ENCODE measurements at regions not wholly inside any gene's neighbourhood (a gene's known extent, or its start where the extent isn't known, plus 50 kb on each side); places are given as distances from the start of the nearest gene placed in this dataset.

GRCh38 chr17:37833237-37833859, 88.5 kb upstream of the HNF1B start:
- DNase-seq (ENCODE audit: low spot score in 2 of 2), result peak in 1 of 2 donors; percentile 60
- 86% methylated on average over 11 of the region's 11 CpGs for WGBS
- Histone ChIP-seq H3K4me1 (peaks cover 4% of the 10 kb centered on the region), H3K4me3 (no peak overlapping the region), H3K27ac (no peak overlapping the region), H3K36me3 (no peaks in the 10 kb centered on the region), H3K27me3 (peaks cover 21% of the 10 kb centered on the region), H3K9me3 (no peaks in the 10 kb centered on the region)
- TF ChIP-seq CTCF (IDR thresholded peaks at IDR 0.05) (no peak), POLR2AphosphoS5 (IDR thresholded peaks at IDR 0.05) (no peak), EP300 (IDR thresholded peaks at IDR 0.05) (no peak), POLR2A (IDR thresholded peaks at IDR 0.05) (no peak)

GRCh38 chr17:37831986-37832385, 87.1 kb upstream of the HNF1B start:
- H3K27ac ChIP-seq, result no peak overlapping the region
- TF ChIP-seq CTCF (IDR thresholded peaks at IDR 0.05) (no peak), POLR2A (IDR thresholded peaks at IDR 0.05) (no peak), EP300 (IDR thresholded peaks at IDR 0.05) (no peak), POLR2AphosphoS5 (IDR thresholded peaks at IDR 0.05) (no peak)
- no peaks in the 10 kb centered on the region for H3K36me3 ChIP-seq
- H3K4me3 ChIP-seq, result no peak overlapping the region
- H3K9me3 ChIP-seq, result no peaks in the 10 kb centered on the region
- H3K27me3 ChIP-seq, result peaks cover 14% of the 10 kb centered on the region
- DNase-seq (ENCODE audit: low spot score in 2 of 2), result peak in 1 of 2 donors; percentile 6
- peaks cover 8% of the 10 kb centered on the region for H3K4me1 ChIP-seq
- 84% methylated on average over 2 of the region's 2 CpGs for WGBS

- H3K4me3 ChIP-seq, result no peak overlapping the region
- no peak overlapping the region for H3K27ac ChIP-seq
- no peak for TF ChIP-seq POLR2A (IDR thresholded peaks at IDR 0.05)
- TF ChIP-seq CTCF (IDR thresholded peaks at IDR 0.05), result no peak
- no peak for TF ChIP-seq EP300 (IDR thresholded peaks at IDR 0.05)
- TF ChIP-seq POLR2AphosphoS5 (IDR thresholded peaks at IDR 0.05), result no peak
- peak in 1 of 2 donors; percentile 38 for DNase-seq (ENCODE audit: low spot score in 2 of 2)
- H3K9me3 ChIP-seq, result no peaks in the 10 kb centered on the region
- H3K27me3 ChIP-seq, result peaks cover 14% of the 10 kb centered on the region
- no peaks in the 10 kb centered on the region for H3K36me3 ChIP-seq
- 84% methylated on average over 5 of the region's 5 CpGs for WGBS
- peaks cover 8% of the 10 kb centered on the region for H3K4me1 ChIP-seq
Observed at GRCh38 chr17:37831492-37831891, 86.6 kb upstream of the HNF1B start.

- 87% methylated on average over 12 of the region's 12 CpGs for WGBS
- no peak for TF ChIP-seq CTCF (IDR thresholded peaks at IDR 0.05)
- no peak for TF ChIP-seq EP300 (IDR thresholded peaks at IDR 0.05)
- no peak for TF ChIP-seq POLR2AphosphoS5 (IDR thresholded peaks at IDR 0.05)
- TF ChIP-seq POLR2A (IDR thresholded peaks at IDR 0.05), result no peak
- Histone ChIP-seq H3K36me3 (no peaks in the 10 kb centered on the region), H3K9me3 (no peaks in the 10 kb centered on the region), H3K4me1 (peaks cover 8% of the 10 kb centered on the region), H3K27me3 (peaks cover 12% of the 10 kb centered on the region), H3K27ac (no peak overlapping the region), H3K4me3 (no peak overlapping the region)
- no peak for DNase-seq (ENCODE audit: low spot score in 2 of 2)
Observed at GRCh38 chr17:37830151-37830993, 85.5 kb upstream of the HNF1B start.

GRCh38 chr17:37829592-37830123, 84.8 kb upstream of the HNF1B start:
- Histone ChIP-seq H3K9me3 (no peaks in the 10 kb centered on the region), H3K4me3 (no peak overlapping the region), H3K27ac (no peak overlapping the region), H3K27me3 (peaks cover 12% of the 10 kb centered on the region), H3K36me3 (no peaks in the 10 kb centered on the region), H3K4me1 (peaks cover 10% of the 10 kb centered on the region)
- no peak for TF ChIP-seq POLR2AphosphoS5 (IDR thresholded peaks at IDR 0.05)
- TF ChIP-seq CTCF (IDR thresholded peaks at IDR 0.05), result no peak
- TF ChIP-seq EP300 (IDR thresholded peaks at IDR 0.05), result no peak
- TF ChIP-seq POLR2A (IDR thresholded peaks at IDR 0.05), result no peak
- WGBS, result 82% methylated on average over 5 of the region's 5 CpGs
- peak in 1 of 2 donors; percentile 32 for DNase-seq (ENCODE audit: low spot score in 2 of 2)

Measured in suprapubic skin (tissue), 4 donors.